Stimulated activated CD8-positive, alpha-beta memory T cell treated with anti-CD3 and anti-CD28 coated beads, Interleukin-15, amount 100 ng/mL, for 48 hours (primary cell): ENCODE measurements at regions not wholly inside any gene's neighbourhood (a gene's known extent, or its start where the extent isn't known, plus 50 kb on each side); places are given as distances from the start of the nearest gene placed in this dataset.

ENCODE experiments used
- DNase-seq, 2 donors: peaks; one replicate each; pipeline ENCODE4 v3.0.0-alpha.2; 2020; ENCODE audit warnings: low read depth in 2 of 2

GRCh38 chr3:23644099-23644498 is 161.7 kb upstream of the UBE2E1 start:
- DNase-seq, result no peak

- no peak for DNase-seq
Measured at GRCh38 chr3:23644676-23645075, 161.1 kb upstream of the UBE2E1 start.

GRCh38 chr3:23645533-23646183 is 160.1 kb upstream of the UBE2E1 start:
- DNase-seq, result no peak

GRCh38 chr3:23646184-23646920 is 159.4 kb upstream of the UBE2E1 start:
- no peak for DNase-seq

GRCh38 chr3:23647706-23648258 is 158.0 kb upstream of the UBE2E1 start:
- DNase-seq, result no peak

- DNase-seq, result no peak
Measured at GRCh38 chr3:23648326-23648995, 157.3 kb upstream of the UBE2E1 start.

- DNase-seq, result no peak
Measured at GRCh38 chr3:23648996-23649395, 156.8 kb upstream of the UBE2E1 start.

GRCh38 chr3:23649448-23649847 is 156.3 kb upstream of the UBE2E1 start:
- DNase-seq, result no peak

GRCh38 chr3:23650371-23651140 is 155.2 kb upstream of the UBE2E1 start:
- no peak for DNase-seq

- no peak for DNase-seq
Measured at GRCh38 chr3:23653647-23654525, 151.9 kb upstream of the UBE2E1 start.

GRCh38 chr3:23654571-23654970 is 151.2 kb upstream of the UBE2E1 start:
- DNase-seq, result no peak

- no peak for DNase-seq
Measured at GRCh38 chr3:23655749-23656148, 150.0 kb upstream of the UBE2E1 start.

- DNase-seq, result no peak
Measured at GRCh38 chr3:23656199-23656598, 149.6 kb upstream of the UBE2E1 start.

GRCh38 chr3:23656821-23657220 is 148.9 kb upstream of the UBE2E1 start:
- DNase-seq, result no peak

- DNase-seq, result no peak
Measured at GRCh38 chr3:23657647-23658046, 148.1 kb upstream of the UBE2E1 start.

GRCh38 chr3:23659274-23659673 is 146.5 kb upstream of the UBE2E1 start:
- no peak for DNase-seq

GRCh38 chr3:23659840-23660430 is 145.8 kb upstream of the UBE2E1 start:
- DNase-seq, result no peak

- no peak for DNase-seq
Measured at GRCh38 chr3:23662079-23662617, 143.6 kb upstream of the UBE2E1 start.

GRCh38 chr3:23663246-23663645 is 142.5 kb upstream of the UBE2E1 start:
- no peak for DNase-seq

- no peak for DNase-seq
Measured at GRCh38 chr3:23663661-23664186, 142.0 kb upstream of the UBE2E1 start.
